Ishikawa (cell line): ENCODE measurements at regions not wholly inside any gene's neighbourhood (a gene's known extent, or its start where the extent isn't known, plus 50 kb on each side); places are given as distances from the start of the nearest gene placed in this dataset.

Experiments used
- CEBPB ChIP-seq: IDR thresholded peaks from 2 replicates; pipeline ENCODE4 v1.6.1; 2012
- CREB1 ChIP-seq: IDR thresholded peaks from 2 replicates; pipeline ENCODE4 v1.6.1; 2012; ENCODE audit warnings: low read depth
- EGR1 ChIP-seq: IDR thresholded peaks from 2 replicates; pipeline ENCODE4 v1.6.1; 2012
- EP300 ChIP-seq: IDR thresholded peaks from 2 replicates; pipeline ENCODE4 v1.6.1; 2012; ENCODE audit warnings: borderline replicate concordance
- FOXM1 ChIP-seq: IDR thresholded peaks from 2 replicates; pipeline ENCODE4 v1.6.1; 2012; ENCODE audit warnings: low read depth, borderline replicate concordance
- MAX ChIP-seq: IDR thresholded peaks from 2 replicates; pipeline ENCODE4 v1.6.1; 2012
- NFIC ChIP-seq: IDR thresholded peaks from 2 replicates; pipeline ENCODE4 v1.6.1; 2012
- RAD21 ChIP-seq: IDR thresholded peaks from 2 replicates; pipeline ENCODE4 v1.6.1; 2012; ENCODE audit warnings: low read depth
- REST ChIP-seq: IDR thresholded peaks from 2 replicates; pipeline ENCODE4 v1.6.1; 2012; ENCODE audit warnings: low read depth, mild to moderate bottlenecking
- TAF1 ChIP-seq: IDR thresholded peaks from 2 replicates; pipeline ENCODE4 v1.6.1; 2012; ENCODE audit warnings: low read depth, mild to moderate bottlenecking
- TCF12 ChIP-seq: IDR thresholded peaks from 2 replicates; pipeline ENCODE4 v1.6.1; 2012; ENCODE audit warnings: low read depth
- TEAD4 ChIP-seq: IDR thresholded peaks from 2 replicates; pipeline ENCODE4 v1.6.1; 2012
- USF1 ChIP-seq: IDR thresholded peaks from 2 replicates; pipeline ENCODE4 v1.6.1; 2012
- YY1 ChIP-seq: IDR thresholded peaks from 2 replicates; pipeline ENCODE4 v1.6.1; 2012; ENCODE audit warnings: low read depth
- ZBTB7A ChIP-seq: IDR thresholded peaks from 2 replicates; pipeline ENCODE4 v1.6.1; 2012; ENCODE audit warnings: low read depth

GRCh38 chr7:17719998-17720397 is 220.3 kb downstream of the SNX13 start:
- TF ChIP-seq EP300 (no peak), CEBPB (no peak), ZBTB7A (no peak), CREB1 (no peak)

- TF ChIP-seq TEAD4 (no peak), EGR1 (no peak), NFIC (no peak), TCF12 (no peak)
These were observed 218.5 kb downstream of the SNX13 start for GRCh38 chr7:17721736-17722285.

GRCh38 chr7:17722798-17723197 is 217.5 kb downstream of the SNX13 start:
- TF ChIP-seq FOXM1 (no peak), TAF1 (no peak), MAX (no peak), TEAD4 (no peak), EP300 (no peak), CEBPB (no peak), RAD21 (no peak), CREB1 (no peak), TCF12 (no peak), EGR1 (no peak), NFIC (no peak), USF1 (no peak), YY1 (no peak), ZBTB7A (no peak), REST (no peak)

- TF ChIP-seq RAD21 (no peak), FOXM1 (no peak), USF1 (no peak), EP300 (no peak), TCF12 (no peak), TAF1 (no peak), CREB1 (no peak), EGR1 (no peak), MAX (no peak), CEBPB (no peak), REST (no peak), YY1 (no peak), TEAD4 (no peak), NFIC (no peak), ZBTB7A (no peak)
These were observed 214.5 kb downstream of the SNX13 start for GRCh38 chr7:17725821-17726220.

GRCh38 chr7:17732083-17732482 is 208.2 kb downstream of the SNX13 start:
- TF ChIP-seq EP300: no peak
- TF ChIP-seq TAF1: no peak
- TF ChIP-seq USF1: no peak
- no peak for TF ChIP-seq ZBTB7A
- no peak for TF ChIP-seq NFIC
- TF ChIP-seq MAX: no peak
- TF ChIP-seq RAD21: no peak
- TF ChIP-seq CEBPB: no peak
